ENCODE measurements at regions not wholly inside any gene's neighbourhood (a gene's known extent, or its start where the extent isn't known, plus 50 kb on each side); places are given as distances from the start of the nearest gene placed in this dataset.

- TF ChIP-seq BHLHE40 (IDR thresholded peaks at IDR 0.05; ENCODE audit: borderline replicate concordance) = no peak
- no peak for TF ChIP-seq ZNF384 (IDR thresholded peaks at IDR 0.05)
- no peak for TF ChIP-seq L3MBTL2 (conservative IDR thresholded peaks at IDR 0.05)
- TF ChIP-seq SP1 (IDR thresholded peaks at IDR 0.05) = no peak
- TF ChIP-seq, protein P1, sequence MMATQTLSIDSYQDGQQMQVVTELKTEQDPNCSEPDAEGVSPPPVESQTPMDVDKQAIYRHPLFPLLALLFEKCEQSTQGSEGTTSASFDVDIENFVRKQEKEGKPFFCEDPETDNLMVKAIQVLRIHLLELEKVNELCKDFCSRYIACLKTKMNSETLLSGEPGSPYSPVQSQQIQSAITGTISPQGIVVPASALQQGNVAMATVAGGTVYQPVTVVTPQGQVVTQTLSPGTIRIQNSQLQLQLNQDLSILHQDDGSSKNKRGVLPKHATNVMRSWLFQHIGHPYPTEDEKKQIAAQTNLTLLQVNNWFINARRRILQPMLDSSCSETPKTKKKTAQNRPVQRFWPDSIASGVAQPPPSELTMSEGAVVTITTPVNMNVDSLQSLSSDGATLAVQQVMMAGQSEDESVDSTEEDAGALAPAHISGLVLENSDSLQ (IDR thresholded peaks at IDR 0.05) = no peak
These were observed 114.4 kb upstream of the CDK1 start for GRCh38 chr10:60663850-60664249.

Data from HEK293T (cell line).